HCT116 (cell line): ENCODE measurements at regions not wholly inside any gene's neighbourhood (a gene's known extent, or its start where the extent isn't known, plus 50 kb on each side); places are given as distances from the start of the nearest gene placed in this dataset.
"Not testable (repeated sequence)": the region's sequence is repeated elsewhere in the genome, so short reads cannot be mapped to it uniquely, and the experiment has no call there.

ENCODE experiments used
- ATAC-seq: fragments of 200-7000 bp; cut with Tn5 transposase; 2 replicates; pipeline ENCODE4 v1.9.1; 2020; ENCODE audit warnings: mild to moderate bottlenecking, moderate library complexity
- BruUV-seq: library from RNA; stranded (reverse); fragments of 400-500 nt; replicated peaks from 2 replicates; lab custom pipeline; 2021; lab: Mats Ljungman, UMichigan
- CTCF ChIA-PET: fragments of 300-600 bp; sonication (Branson Sonifier 250); formaldehyde crosslinking; loops from one replicate; lab custom pipeline; 2021; ENCODE audit warnings: antibody characterized with exemption; lab: Charles Lee
- POLR2A ChIA-PET: fragments of 300-600, 350-600 bp; sonication (Branson Sonifier 250); formaldehyde crosslinking; loops from one replicate; lab custom pipeline; 2021; ENCODE audit warnings: antibody characterized with exemption; lab: Charles Lee
- RAD21 ChIA-PET, 2 experiments: fragments of 300-600 bp; sonication (Branson Sonifier 250); formaldehyde crosslinking; loops; one replicate each; lab custom pipeline; 2023; ENCODE audit warnings: low total read pairs in 2 of 2; ENCODE audit not compliant: uncharacterized antibody in 2 of 2, unreplicated experiment in 2 of 2, low non-redundant PET in 1 of 2; lab: Charles Lee
- DNase-seq: peaks from one replicate; pipeline ENCODE4 v3.0.0-alpha.2; 2010; ENCODE audit warnings: low read depth, low spot score
- H2AFZ ChIP-seq: fragments of 200-600 bp; shearing (Covaris generic), sonication (generic); 2 replicates; pipeline ENCODE4 v1.6.1; 2017; ENCODE audit warnings: low read depth, mixed run types, mixed read lengths, antibody characterized with exemption, low read length; ENCODE audit not compliant: poor library complexity, severe bottlenecking
- H3K27ac ChIP-seq: 2 replicates; pipeline ENCODE4 v1.5.1; 2012; ENCODE audit warnings: low read depth, low read length
- H3K27me3 ChIP-seq: fragments of 200-600 bp; sonication (generic); 2 replicates; pipeline ENCODE4 v1.6.1; 2016; ENCODE audit warnings: mixed run types, low read length, mixed read lengths; ENCODE audit not compliant: insufficient read depth
- H3K36me3 ChIP-seq, 2 experiments: fragments of 200-500 bp in 1 of 2; fragments of 200-600 bp in 1 of 2; sonication (Bioruptor generic) in 1 of 2; sonication (generic) in 1 of 2; 2 replicates each; pipeline versions ENCODE4 v1.5.1 to v1.6.1; 2014 to 2016; ENCODE audit warnings: low read length in 2 of 2, inconsistent platforms in 1 of 2, mixed read lengths in 1 of 2, mixed run types in 1 of 2; ENCODE audit not compliant: insufficient read depth in 2 of 2, control insufficient read depth in 1 of 2
- H3K4me1 ChIP-seq, 2 experiments: fragments of 200-600 bp in 1 of 2; sonication (generic) in 1 of 2; 2 replicates each; pipeline versions ENCODE4 v1.5.1 to v1.6.1; 2012 to 2017; ENCODE audit warnings: low read length in 2 of 2, inconsistent platforms in 1 of 2, mild to moderate bottlenecking in 1 of 2, mixed read lengths in 1 of 2, mixed run types in 1 of 2, moderate library complexity in 1 of 2; ENCODE audit not compliant: insufficient read depth in 2 of 2, control insufficient read depth in 1 of 2
- H3K4me2 ChIP-seq: fragments of 200-600 bp; sonication (generic); 2 replicates; pipeline ENCODE4 v1.6.1; 2017; ENCODE audit warnings: mixed run types, low read length, mixed read lengths
- H3K4me3 ChIP-seq, 2 experiments: fragments of 200-600 bp in 1 of 2; sonication (generic) in 1 of 2; replicated peaks in 1 of 2; 2 replicates each; pipeline ENCODE4 v1.5.1; 2011 to 2016; ENCODE audit warnings: low read length in 2 of 2, control low read depth in 1 of 2, low read depth in 1 of 2, mild to moderate bottlenecking in 1 of 2, mixed read lengths in 1 of 2, mixed run types in 1 of 2
- H3K79me2 ChIP-seq: fragments of 200-600 bp; sonication (generic); 2 replicates; pipeline ENCODE4 v1.6.1; 2017; ENCODE audit warnings: mild to moderate bottlenecking, mixed run types, low read length, moderate library complexity, mixed read lengths; ENCODE audit not compliant: insufficient read depth
- H3K9ac ChIP-seq: fragments of 200-600 bp; sonication (generic); 2 replicates; pipeline ENCODE4 v1.6.1; 2016; ENCODE audit warnings: low read length, mixed read lengths
- H3K9me2 ChIP-seq: fragments of 200-600 bp; sonication (generic), shearing (Covaris generic); 2 replicates; pipeline ENCODE4 v1.6.1; 2017; ENCODE audit warnings: mixed run types, mild to moderate bottlenecking, moderate library complexity; ENCODE audit not compliant: insufficient read depth
- H3K9me3 ChIP-seq, 2 experiments: fragments of 200-500 bp in 1 of 2; fragments of 200-600 bp in 1 of 2; sonication (Bioruptor generic) in 1 of 2; sonication (generic) in 1 of 2; 2 replicates each; pipeline ENCODE4 v1.6.1; 2014 to 2017; ENCODE audit warnings: low read length in 2 of 2, mixed read lengths in 2 of 2, inconsistent platforms in 1 of 2, low read depth in 1 of 2, mild to moderate bottlenecking in 1 of 2, mixed run types in 1 of 2, moderate library complexity in 1 of 2; ENCODE audit not compliant: control insufficient read depth in 1 of 2, insufficient read depth in 1 of 2
- H4K20me1 ChIP-seq: fragments of 200-600 bp; sonication (generic), shearing (Covaris generic); 2 replicates; pipeline ENCODE4 v1.6.1; 2017; ENCODE audit warnings: mixed run types, mild to moderate bottlenecking, moderate library complexity; ENCODE audit not compliant: insufficient read depth
- intact Hi-C: fragments of 100-400 bp; cut with micrococcal nuclease; formaldehyde crosslinking; loops from 2 replicates; pipeline ENCODE4 v1.10.0; 2022

GRCh38 chr12:8403834-8404233, 51.9 kb upstream of the CLEC6A start:
- RAD21 ChIA-PET, H3K4me2 ChIP-seq, H3K4me1 ChIP-seq, BruUV-seq, H3K4me3 ChIP-seq, H3K27ac ChIP-seq, H3K9me2 ChIP-seq, H3K9ac ChIP-seq, intact Hi-C loops, H4K20me1 ChIP-seq, H3K9me3 ChIP-seq, H3K27me3 ChIP-seq, POLR2A ChIA-PET, ATAC-seq, DNase-seq, H3K79me2 ChIP-seq, H2AFZ ChIP-seq, CTCF ChIA-PET, H3K36me3 ChIP-seq: not testable (repeated sequence)

GRCh38 chr12:8404341-8404740, 51.4 kb upstream of the CLEC6A start:
- H3K27ac ChIP-seq, H3K27me3 ChIP-seq, H2AFZ ChIP-seq, DNase-seq, ATAC-seq, POLR2A ChIA-PET, CTCF ChIA-PET, H3K4me2 ChIP-seq, H4K20me1 ChIP-seq, H3K9ac ChIP-seq, BruUV-seq, H3K4me1 ChIP-seq, H3K36me3 ChIP-seq, intact Hi-C loops, H3K9me3 ChIP-seq, H3K9me2 ChIP-seq, RAD21 ChIA-PET, H3K79me2 ChIP-seq, H3K4me3 ChIP-seq: not testable (repeated sequence)
